GM18517 (cell line): ENCODE measurements at regions not wholly inside any gene's neighbourhood (a gene's known extent, or its start where the extent isn't known, plus 50 kb on each side); places are given as distances from the start of the nearest gene placed in this dataset.

ENCODE experiments used
- ATAC-seq: cut with Tn5 transposase; IDR thresholded peaks from one replicate; pipeline ENCODE4 v1.9.1; 2021; ENCODE audit warnings: mild to moderate bottlenecking, moderate library complexity; ENCODE audit not compliant: unreplicated experiment

DNA sequence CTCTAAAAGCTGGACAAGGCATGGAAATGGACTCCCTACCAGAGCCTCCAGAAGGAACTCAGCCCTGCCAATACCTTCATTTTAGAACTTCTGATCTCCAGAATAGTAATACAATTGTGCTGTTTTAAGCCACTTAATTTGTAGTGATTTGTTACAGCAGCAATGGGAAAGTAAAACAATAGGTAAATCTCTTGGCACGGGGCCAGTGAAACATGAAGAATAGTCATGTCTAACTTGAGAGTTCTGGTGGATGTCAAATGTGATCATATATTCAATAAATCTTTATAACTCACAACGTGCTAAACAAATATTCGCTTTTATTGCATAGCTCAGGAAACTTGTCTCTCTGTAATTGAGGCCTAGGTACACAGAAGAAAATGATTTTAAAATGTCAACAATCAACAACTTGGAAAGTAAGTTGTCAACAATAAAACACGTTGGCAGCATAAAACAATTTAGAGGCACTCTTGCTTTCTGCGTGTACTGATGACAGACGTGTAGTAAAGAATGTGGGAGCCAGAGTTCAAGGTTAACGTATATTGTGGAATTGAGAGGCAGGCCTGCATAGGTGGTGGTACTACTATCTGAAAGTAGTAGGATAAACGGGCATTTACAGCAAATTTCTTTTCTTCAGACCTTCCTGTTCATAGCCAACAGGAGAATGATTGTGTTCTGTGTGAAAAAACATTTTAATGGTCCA is 140.5 kb upstream of the OPRM1 start:
- no peak for ATAC-seq

DNA sequence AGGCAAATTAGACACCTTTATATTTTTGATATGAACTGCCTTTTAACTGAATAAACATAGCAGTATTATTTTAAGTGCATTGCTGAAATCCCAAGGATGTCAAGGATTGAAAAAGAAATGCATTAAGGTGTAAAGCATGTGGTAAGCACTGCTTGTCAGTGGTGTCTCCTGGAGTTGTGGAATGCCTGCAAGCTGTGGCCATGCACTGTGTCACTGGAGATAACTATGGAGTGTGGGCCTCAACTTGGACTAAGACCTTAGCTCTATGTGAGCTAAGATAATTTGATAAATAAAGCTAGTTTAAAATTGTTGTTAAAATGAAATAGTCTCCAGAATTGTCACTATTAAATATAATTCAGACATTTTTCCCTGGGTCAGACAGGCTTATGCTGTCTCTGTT is 156.6 kb upstream of the OPRM1 start:
- ATAC-seq: no peak

DNA sequence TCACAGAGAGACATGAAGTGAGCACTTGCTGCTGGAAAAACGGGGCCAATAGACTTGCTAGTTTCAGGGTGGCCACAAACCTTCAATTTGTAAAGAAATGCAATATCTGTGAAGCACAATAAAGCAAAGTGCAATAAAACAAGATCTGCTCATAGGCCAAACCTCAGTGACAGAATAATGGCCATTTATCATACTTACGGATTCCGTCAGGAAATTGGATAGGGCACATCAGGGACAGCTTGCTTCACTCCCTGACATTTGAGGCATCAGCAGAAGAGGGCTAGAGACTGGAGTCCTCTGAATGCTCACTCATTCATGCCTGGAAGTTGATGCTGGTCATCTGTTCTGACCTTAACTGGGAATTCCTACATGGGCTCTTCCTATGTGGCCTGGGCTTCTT is 165.5 kb upstream of the OPRM1 start:
- no peak for ATAC-seq

DNA sequence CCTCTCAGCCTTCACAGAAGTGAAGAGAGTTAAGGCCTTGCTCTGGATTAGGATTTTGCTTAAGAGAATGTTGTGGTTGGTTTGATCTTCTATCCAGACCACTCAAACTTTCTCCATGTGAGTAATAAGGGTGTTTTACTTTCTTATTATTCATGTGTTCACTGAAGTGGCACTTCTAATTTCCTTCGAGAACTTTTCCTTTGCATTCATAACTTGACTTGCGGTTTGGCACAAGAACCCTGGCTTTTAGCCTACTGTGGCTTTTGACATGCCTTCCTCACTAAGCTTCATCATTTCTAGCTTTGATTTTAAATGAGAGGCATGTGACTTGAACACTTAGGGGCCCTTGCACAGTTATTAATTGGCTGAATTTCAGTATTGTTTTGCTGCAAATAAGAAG is 166.1 kb upstream of the OPRM1 start:
- no peak for ATAC-seq

DNA sequence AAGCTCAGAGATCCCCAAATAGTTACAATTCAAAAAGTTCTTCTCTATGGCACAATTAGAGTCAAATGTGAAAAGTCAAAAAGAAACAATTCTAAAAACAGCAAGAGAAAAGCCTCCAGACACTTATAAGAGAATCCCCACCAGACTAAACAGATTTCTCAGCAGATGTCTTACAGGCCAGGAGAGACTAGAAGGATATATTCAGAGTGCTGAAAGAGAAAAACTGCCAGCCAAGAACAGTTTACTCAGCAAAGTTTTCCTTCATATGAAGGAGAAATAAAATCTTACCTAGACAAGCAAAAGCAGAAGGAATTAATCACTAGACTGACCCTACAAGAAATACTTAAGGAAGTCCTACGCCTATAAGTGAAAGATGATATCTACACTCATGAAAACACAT is 176.1 kb upstream of the OPRM1 start:
- ATAC-seq: no peak

DNA sequence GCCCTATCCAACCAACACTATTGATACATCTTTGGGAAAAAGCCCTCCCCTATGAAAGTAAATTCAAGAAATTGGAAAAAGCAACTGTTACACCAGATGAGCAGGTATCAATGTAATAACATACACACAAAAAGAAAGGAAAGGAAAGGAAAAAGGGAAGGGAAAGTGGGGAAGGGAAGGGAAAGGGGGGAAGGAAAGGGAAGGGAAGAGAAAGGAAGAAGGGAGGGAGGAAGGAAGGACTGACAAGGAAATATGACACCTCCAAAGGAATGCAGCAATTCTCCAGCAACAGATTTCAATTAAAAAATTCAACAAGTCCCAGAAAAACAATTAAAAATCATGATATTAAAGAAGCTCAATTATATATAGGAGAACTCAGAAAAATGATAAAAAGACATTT is 176.9 kb upstream of the OPRM1 start:
- ATAC-seq: no peak

DNA sequence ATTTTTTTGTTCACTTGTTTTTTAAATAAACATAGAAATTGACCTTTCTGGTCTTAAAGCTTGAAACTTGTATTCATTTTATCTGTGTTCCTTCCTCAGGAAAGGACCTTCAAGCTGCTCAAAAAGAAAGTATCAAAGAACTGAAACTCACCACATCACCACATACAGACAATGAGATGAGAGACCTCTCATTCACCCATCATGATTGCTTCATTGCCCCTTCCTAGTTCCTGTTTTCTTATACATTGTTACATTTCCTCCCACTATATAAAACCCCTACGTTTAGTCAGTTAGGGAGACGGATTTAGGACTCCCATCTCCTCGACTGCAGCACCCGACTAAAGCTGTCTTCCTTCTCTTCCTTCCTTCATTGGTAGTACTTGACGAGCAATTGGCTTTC is 180.5 kb upstream of the OPRM1 start:
- no peak for ATAC-seq

DNA sequence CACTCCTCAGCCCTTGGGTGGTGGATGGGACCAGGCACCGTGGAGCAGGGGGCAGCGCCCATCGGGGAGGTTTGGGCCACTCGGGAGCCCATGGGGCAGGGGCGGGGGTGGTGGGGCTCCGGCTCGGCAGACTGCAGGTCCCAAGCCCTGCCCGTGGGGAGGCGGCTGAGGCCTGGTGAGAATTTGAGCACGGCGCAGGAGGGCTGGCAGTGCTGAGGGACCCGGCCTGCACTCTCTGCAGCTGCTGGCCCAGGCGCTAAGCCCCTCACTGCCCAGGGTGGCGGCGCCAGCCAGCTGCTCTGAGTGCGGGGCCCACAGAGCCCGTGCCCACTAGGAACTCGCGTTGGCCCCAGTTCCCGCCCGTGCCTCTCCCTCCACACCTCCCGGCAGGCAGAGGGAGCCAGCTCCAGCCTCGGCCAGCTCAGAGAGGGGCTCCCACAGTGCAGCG is 182.1 kb upstream of the OPRM1 start:
- no peak for ATAC-seq

DNA sequence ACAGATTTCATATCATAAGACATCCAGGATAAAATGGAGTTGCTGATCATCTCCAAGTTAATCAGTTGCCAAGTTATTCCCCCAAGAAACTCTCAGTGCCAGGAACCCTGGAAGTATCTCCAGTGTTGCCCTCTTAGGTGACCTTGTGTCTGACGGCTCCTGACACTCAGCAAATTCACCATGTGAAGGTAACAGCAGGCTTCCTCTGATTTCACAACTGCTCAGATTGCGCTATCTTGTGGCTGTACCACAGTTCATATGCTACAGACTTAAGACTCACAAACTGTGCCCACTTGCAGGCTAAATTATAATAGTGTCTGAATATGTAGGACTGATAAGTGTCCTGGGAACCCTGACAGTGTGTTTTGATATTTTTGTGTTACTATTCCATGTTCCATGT is 186.6 kb upstream of the OPRM1 start:
- ATAC-seq: no peak

DNA sequence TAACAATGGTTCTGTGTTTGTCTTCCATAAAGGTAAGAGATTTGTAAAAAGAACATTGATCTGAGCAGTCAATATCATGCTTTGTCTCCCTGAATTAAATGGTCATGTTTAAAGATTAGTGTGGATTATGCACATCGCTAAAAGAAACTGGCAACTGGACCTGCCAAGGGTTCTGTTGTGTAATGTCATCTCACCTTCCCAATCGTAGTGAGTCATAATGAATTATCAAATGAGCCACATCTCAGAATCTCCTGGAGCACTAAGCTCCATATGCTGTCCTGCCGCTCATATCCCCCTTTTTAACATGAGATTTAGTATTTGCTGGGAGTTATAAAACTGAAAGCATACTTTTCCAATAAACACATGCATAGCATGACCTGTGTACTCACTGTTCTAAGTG is 187.0 kb upstream of the OPRM1 start:
- ATAC-seq: no peak

DNA sequence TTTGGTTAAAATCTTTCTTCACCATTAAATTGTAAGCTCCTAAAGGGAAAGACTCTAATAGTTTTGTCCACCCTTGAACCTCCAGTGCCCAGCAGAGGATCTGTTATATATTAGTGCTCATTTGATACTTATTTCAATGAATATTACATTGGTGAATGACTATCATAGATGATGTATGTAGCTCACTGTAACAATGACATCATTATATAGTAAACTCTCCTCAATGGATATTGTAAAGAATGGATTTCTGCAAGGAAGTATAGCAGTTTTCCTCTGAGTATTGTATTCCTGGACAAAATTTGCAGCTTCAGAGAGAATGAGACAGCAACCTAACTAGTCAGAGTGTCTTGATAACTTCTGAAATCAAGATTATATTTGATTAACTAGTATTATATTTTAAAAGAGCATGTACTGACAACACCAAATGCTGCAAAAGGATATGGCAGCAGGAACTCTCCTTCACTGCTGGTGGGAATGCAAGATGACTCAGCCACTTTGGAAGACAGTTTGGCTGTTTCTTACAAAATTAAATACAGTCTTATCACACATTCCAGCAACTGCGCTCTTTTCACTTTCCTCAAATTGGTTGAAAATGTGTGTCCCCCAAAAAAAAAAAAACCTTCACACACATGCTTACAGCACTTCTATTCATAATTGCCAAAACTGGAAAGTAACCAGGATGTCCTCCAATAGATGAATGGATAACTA is 189.8 kb upstream of the OPRM1 start:
- no peak for ATAC-seq

DNA sequence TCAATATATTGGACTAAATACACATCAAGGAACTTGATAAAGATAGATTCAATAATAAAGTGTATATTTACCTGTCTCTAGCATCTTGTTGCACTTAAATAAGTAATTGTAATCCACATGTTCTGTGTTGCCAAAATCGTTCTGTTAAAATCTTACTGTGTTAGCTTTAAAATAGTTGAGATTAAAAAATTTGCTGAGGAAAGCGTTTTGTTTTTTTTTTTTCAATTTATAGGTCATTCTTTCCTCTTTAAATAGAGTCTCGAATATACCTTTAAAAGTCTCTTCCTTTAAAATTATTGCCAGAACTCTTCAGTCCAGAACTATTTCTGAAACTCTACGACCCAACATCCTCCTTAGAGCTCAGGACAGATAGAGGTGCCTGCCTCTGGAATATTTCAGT is 195.6 kb upstream of the OPRM1 start:
- ATAC-seq: no peak

DNA sequence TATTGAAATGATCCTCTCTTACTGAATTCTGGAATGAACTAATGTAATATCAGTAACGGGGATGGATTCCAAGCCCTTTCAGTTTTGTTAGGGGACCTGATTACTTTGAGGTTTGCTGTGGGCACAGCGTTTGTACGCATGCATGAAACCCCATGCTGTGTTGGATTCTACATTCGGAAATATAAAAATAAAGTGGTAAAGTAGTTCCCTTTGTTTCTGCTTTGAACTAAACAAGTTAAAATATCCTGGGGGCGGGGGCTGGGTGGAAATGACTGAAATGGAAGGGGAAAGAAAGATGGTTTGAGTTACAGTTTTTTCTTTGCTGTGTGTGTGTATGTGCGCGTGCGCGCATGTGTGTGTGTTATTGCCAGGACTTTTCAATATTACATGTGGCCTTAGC is 196.5 kb upstream of the OPRM1 start:
- no peak for ATAC-seq

DNA sequence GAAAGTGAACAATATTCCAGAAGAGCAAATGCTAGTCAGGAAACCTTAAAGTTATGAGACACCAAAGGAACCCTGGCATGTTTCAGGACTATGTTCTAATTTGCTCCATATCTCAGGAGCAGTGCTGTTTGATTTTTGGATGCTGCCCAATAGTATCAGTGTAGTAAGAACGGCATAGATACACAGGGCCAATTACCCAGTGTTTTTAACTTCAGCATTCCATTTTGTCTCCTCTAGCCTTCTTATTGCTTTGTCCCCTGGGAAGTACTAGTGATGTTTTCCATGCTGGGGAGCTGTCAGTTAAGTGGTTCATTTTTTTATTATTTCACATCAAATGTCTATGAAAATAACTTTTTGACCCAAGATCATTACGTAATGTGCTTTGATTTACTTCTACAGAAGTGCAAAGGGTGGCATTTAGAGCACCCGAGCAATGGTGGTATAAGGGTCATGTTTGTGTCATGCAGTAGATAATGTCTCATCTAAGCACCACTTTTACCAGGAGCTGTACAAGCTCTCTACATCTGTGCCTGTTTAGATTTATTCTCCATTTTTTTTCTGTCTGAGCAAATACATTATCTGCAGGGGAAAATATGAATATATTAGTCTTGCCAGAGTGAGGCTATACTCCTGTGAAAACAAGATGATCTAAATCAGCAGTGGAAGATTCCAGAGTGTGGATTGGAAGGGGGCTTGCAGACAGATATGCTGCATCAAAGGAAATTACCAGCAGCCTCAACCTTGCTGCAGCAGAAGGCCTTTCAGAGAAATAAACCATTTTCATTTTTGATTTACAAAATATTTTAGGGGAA is 198.8 kb upstream of the OPRM1 start:
- no peak for ATAC-seq

DNA sequence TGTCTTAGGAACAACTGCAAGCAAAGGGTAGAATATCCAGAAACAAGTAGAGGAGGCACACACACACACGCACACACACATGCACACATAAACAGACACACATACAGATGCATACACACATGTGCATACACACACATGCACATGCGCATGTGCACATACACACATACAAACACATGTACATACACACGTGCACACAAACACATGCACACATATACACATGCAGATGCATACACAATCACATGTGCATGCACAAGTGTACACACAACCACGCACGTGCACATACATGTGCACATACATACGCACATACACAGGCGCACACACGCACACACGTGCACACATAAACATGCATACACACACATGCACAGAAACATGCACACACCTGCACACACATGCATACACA is 206.5 kb upstream of the OPRM1 start:
- no peak for ATAC-seq

DNA sequence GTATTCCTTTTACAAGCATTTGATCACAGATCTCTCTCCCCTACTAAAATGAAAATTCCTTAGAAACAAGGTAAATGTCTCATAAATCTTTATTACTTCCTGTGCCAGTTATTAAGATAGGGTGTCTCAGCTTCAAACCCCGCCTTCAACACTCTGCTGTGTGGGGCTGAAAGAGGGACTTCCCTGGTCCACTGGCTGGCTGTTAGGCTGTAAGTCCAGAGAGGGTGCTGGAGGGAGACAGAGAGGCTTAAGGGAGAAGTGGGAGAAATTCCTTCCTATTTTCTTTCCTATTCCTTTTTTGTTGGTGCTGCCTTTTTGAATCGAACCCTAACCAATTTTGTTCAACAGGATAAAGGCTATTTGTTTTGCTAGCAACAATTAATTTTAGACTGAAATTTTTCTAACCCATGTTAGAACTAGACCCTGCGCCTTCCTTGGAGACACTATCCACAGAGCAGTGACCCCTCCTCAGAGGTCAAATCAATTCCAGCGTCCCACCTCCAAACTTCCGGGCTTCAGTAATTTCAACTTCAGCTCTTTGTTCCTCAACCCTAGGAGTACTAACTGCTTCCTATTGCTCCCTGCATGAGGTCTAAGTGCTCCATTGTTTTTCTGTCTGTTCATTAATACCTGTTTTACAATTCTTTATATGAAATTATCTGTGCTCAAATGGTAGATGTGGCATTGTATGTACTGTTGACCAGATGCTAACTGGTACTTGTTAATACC is 207.5 kb upstream of the OPRM1 start:
- no peak for ATAC-seq

DNA sequence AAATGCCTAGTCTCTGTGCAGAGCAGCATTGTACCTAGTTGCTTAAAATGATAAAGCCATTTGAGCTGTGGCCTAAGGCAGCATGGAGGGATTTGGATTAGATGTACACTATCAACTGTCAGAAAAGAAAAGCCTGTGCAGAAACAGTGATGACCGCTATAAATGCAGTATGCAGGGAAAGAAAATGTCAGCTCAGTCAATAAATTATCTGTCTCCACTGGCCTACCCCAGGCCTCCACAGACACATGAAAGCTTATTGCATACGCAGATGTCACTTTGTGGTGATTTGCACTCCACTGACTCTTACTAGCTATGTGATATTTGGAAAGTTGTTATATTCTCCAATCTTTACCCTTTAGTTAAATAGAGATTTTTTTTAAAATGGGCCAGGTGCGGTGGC is 221.9 kb upstream of the OPRM1 start:
- ATAC-seq: no peak

DNA sequence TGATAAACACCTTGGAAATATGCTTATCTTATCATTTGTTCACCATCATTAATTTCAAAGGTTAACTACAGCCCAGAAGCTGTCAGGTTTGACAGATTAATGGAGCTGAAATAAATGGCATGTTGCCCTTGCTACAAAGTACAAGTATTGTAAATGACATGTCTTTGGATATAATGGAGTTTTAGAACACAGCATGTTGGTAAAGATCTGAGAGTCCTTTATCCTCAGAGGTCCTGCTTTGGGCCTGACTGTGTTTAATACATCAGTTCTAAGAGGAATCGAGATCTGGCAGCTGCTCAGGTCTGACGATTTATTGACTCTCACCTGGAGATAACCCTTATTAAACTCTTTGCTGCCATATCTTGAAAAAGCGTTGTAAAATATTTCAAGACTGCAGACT is 222.7 kb upstream of the OPRM1 start:
- ATAC-seq: no peak

DNA sequence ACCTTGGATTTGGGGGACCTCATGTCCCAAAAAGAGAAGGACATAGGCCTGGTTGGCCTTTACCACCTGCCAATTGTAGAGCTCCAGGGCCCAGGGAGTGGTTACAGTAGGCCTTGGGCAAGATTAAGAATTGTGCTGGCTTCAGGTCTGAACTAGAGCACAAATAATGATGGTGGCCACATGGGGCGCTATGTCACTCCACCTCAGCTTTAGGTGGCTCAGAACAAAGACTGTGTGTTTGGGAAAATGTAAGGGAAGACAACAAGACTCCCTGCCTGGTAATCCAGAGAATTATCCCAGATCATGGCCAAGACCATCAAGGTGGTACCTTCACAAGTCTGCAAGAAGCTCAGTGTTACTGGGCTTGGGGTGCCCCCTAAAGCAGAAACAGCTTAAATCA is 224.9 kb upstream of the OPRM1 start:
- no peak for ATAC-seq

DNA sequence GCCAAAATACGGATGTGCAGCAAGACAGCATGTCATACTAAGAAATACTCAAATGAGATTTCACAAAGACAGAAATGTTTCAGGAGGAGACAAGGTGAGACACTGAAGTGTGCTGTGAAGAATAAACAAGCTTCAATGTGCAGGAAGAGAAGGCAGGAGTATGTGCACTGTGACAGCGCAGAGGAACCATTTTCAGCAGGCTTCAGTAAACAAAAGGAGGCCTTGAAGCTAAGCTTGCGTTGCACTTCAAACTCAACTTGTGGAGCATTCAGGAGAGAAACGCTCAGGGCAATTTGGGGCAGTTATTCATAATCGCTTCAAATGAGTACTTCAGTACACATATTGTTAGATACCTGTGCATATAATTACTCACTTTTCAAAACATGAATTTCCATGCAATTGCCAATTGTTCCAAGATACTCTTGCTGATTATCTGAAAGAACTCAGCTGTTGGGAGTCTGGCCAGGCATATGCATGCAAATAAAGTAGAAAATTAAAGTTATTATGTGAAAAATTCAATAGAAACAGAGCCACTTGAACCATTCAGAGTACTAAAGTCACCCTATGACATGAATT is 234.2 kb upstream of the OPRM1 start:
- no peak for ATAC-seq

DNA sequence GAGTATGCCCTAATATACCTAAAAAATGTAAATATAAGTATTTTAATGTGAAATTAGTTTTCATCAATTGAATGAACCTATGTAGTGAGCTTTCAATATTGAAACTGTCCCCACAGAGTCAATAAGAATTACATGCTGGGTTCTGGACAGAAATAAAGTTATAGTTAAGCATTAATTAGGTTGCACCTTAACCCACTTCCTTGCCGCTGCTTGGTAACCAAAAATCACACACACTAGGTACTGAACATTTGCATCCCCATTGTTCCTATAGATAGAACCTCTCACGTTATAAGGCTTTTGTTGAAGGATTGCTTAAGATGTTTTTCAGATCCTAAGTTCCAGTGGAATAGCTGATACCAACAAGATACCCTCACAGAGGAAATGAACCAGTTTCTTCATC is 237.1 kb upstream of the OPRM1 start:
- no peak for ATAC-seq
